CD4-positive, alpha-beta T cell treated with Interleukin-4 for 1 hour (primary cell): ENCODE measurements at regions not wholly inside any gene's neighbourhood (a gene's known extent, or its start where the extent isn't known, plus 50 kb on each side); places are given as distances from the start of the nearest gene placed in this dataset.
"Not testable (repeated sequence)": the region's sequence is repeated elsewhere in the genome, so short reads cannot be mapped to it uniquely, and the experiment has no call there.

Experiments used
- DNase-seq, 2 donors: peaks; one replicate each; pipeline ENCODE4 v3.0.0-alpha.2; 2020 to 2022

DNA sequence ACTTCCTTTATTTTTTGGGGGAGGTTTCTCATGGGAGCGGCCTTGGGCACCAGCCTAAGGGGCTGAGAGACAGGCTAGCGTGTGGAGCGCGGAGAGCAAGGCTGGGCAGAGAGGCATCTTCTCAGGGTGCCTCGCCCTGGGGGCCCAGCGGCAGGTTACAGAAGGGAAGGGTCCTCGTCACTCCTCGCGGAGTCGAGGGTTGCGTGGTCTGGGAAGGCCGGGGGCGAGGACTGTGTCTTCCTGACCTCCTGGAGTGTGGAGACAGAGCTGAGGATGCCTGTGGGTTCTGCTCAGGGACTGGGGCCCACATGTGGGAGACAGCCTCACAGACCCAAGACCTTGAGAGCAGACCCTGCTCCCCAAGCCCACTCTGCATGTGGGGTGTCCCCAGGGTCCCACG lies 79.6 kb upstream of the LRPAP1 start:
- no peak for DNase-seq

DNA sequence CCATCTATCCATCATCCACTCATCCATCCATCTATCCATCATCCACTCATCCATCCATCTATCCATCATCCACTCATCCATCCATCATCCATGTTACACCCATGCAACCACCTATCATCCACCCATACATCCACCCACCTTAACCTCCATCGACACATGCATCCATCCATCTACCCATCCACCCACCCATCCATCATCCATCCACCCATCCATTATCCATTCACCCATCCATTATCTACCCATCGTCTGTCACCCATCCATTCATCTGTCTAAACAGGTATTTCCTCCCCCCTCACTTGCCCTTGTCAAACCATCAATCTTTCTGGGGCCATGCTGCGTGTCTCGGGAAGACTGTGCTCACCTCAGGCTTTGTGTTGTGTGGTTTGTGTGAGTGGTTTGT lies 78.6 kb upstream of the LRPAP1 start:
- not testable (repeated sequence) for DNase-seq

DNA sequence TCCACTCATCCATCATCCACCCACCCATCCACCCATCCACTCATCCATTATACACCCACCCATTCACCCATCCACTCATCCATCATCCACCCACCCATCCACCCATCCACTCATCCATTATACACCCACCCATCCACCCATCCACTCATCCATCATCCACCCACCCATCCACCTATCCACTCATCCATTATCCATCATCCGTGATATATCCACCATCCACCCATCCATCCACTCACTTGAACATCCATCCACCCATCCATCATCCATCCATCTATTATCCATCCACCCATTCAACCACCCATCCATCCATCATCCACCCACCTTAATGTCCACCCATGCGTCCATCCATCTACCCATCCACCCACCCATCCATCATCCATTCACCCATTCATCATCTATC lies 77.7 kb upstream of the LRPAP1 start:
- DNase-seq, result not testable (repeated sequence)

DNA sequence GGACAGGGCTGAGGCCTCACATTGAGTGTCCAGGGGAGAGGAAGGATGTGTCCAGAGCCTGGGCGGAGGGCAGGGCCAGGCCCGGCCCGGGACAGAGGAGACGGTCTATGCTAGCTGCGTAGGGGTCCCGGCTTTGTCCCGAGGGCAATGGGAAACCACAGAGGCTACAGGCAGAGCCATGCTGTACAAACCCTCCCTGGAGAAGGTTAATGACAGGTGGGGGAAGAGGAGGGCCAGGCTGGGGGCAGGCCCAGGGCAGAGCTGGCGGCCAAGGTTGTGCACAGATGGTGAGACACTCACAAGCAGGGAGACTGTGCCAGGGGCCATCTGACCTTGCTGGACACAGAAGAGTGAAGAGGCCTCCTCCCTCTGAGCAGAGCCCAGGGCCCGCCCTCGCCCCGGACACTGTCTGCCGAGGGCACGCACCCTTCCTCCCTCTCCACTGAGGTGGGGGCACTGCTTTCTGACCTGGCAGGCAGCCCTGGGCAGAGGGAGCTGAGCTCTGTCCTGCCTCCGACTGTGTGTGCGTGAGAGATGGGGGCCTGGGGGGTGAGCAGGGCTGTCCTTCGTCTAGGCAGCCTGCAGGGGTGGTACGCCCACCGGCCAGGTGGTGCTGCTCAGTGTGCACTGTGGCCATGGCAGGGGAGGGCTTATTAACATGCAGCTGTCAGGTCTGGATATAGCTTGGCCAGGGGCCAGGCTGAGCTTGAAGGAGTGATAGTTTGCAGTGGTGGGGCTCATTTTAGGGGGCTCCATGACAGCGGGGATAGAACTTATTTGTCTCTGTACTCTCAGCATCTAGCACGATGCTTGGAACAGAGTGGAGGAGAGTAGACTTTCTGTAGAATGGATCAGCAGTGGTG lies 75.7 kb upstream of the LRPAP1 start:
- DNase-seq, result no peak

DNA sequence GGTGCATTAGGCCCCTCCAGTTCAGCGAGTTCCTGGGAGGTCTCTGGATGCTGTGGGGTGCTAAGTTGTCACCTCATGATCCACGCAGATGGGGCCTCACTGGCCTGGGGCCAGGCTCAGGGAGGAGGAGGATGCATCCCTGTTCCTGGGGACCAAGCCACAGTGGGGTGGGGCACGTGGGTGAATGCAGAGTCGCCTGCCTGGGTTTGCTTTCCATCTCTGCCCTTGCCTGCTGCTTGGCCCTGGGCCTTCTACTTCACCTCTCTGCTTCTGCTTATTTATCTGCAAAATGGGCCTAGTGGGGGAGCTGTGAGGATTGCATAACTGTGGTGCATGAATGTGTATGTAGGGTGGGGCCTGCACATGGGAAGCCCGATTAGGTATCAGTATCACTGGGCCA lies 74.6 kb upstream of the LRPAP1 start:
- DNase-seq, result not testable (repeated sequence)

DNA sequence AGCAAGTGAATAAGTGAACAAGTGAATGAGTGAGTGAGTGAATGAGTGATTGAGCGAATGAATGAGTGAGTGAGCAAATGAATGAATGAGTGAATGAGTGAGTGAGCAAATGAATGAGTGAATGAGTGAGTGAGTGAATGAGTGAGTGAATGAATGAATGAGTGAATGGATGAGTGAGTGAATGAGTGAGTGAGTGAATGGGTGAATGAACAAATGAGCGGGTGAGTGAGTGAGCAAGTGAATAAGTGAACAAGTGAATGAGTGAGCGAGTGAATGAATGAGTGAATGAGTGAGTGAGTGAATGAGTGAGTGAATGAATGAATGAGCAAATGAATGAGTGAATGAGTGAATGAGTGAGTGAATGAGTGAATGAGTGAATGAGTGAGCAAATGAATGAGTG lies 74.0 kb upstream of the LRPAP1 start:
- DNase-seq, result not testable (repeated sequence)

DNA sequence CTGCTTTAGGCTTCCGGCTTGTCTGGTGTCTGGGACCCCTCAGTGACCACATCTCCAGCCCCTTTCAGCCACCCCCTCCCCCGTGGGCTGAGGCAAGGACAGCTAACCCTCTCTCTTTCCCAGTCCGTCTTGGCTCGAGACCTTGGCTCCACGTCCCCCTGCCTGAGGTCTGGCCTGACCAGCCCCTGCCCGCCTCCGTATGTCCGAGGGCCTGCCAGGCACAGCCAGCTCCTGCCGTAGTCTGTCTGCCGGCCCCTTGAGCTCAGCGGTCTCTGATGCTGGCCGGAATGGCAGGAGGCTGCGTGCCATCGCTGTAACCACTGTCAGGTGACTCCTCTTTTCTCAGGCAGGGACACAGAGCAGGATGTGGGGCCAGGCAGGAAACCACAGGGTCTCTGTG lies 73.3 kb upstream of the LRPAP1 start:
- DNase-seq, result no peak

DNA sequence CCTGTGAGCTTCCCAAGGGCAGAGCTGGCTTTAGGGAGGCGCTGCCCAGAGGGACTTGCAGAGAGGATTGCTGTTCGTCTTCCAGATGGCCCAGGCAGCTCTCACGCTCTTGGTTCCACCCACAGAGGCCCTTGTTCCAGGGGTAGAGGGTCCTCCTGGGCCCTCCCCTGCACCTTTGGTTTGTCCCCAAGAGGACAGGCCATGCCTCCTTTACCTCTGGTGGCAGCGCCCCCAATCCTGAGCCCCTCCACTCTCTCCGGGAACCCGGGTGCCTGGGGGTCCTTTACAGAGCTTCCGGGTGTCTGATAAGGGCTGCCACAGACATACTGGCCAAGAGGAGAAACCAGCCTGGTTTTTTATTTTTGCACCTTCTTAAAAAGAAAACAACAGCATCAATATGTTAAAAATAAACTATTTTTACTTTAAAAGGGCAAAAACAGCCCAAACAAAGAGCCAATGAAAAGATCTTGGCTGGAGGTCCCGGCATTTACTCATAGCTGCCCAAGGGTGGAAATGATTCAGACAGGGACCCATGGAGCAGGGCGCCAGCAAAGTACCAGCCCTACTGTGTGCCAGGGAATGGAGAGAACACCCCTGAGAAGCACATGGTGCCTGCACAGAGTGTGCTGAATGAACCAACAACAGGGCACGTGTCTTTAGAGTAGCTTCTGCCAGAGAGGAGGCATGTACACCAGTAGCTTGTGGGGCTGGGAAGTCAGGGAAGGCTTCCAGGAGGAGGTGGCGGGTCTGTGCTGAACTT lies 70.8 kb upstream of the LRPAP1 start:
- not testable (repeated sequence) for DNase-seq

DNA sequence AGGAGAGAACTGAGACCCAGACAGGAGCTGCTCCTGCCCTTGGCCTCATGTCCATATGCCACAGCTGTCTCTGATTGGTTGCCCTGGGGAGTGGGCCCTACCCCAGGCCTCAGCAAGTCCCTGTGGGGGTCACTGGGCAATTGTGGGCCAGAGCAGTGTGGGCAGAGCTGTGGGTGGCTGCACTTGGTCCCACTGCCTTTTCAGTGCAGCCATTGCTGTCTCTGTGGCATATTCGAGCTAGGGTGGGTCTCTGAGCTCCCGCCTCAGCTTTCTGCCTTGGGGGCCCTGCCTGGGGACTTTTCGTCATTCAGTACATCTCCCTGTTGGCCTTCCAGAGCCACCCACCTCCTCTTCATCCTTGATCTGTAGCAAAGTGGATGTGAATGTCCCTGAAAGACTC lies 69.8 kb upstream of the LRPAP1 start:
- DNase-seq, result no peak

DNA sequence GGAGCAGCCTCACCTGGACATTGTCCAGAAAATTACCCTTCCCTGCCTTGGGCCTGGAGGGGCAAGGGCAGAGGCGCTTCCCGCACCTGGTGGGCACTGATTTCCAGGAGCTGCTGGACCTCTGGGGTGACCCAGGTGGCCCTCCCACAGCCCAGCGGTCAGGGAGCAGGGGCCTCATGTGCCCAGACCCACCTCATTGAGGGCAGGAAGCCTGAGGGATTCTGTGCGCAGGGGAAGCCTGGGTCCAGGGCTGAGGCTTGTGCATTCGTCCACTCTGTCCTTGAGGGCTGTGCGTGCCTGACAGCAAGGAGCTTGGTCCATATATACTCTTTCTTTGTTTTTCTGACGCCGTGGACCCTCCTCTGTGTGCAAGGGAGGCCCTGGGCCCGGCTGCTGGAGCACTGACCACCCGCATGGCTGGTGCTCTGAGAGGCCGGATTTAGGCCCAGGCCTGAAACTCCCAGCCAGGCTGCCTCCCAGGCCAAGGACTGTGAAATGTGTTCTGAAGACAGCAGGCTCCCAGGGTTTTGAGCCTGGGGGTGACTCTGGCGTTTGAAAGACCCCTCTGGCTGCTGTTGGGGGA lies 69.0 kb upstream of the LRPAP1 start:
- DNase-seq, result not testable (repeated sequence)

DNA sequence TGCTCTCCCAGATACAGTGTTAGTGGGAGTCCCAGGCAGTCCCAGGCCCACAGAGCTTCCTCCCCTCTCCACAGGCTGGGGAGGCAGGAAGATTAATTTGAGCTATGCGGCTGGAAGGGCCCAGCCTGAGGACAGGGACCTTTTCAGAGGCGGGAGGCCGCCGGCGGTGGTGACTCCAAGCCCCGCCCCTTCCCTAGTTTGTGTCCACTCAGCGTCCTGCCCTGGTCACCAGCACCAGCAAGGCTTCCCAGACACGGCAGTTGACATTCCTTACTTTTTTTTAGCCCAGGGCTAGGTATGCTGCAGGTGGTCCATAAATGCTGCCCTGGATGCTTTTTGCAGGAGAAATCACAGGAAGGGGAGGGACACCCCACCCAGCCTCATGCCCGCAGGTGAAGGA lies 67.7 kb upstream of the LRPAP1 start:
- no peak for DNase-seq

DNA sequence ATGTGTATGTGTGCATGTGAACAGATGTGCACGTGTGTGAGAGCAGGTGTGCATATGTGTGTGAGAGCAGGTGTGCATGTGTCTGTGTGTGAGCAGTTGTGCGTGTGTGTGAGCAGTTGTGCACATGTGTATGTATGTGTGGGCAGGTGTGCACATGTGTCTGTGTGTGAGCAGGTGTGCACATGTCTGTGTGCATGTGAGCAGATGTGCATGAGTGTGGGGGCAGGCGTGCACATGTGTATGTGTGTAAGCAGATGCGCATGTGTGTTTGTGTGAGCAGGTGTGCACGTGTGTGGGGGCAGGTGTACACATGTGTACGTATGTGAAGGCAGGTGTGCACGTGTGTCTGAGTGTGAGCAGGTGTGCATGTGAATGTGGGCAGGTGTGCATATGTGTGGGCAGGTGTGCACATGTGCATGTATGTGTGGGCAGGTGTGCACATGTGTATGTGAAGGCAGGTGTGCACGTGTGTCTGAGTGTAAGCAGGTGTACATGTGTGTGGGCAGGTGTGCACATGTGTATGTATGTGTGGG lies 66.5 kb upstream of the LRPAP1 start:
- no peak for DNase-seq

DNA sequence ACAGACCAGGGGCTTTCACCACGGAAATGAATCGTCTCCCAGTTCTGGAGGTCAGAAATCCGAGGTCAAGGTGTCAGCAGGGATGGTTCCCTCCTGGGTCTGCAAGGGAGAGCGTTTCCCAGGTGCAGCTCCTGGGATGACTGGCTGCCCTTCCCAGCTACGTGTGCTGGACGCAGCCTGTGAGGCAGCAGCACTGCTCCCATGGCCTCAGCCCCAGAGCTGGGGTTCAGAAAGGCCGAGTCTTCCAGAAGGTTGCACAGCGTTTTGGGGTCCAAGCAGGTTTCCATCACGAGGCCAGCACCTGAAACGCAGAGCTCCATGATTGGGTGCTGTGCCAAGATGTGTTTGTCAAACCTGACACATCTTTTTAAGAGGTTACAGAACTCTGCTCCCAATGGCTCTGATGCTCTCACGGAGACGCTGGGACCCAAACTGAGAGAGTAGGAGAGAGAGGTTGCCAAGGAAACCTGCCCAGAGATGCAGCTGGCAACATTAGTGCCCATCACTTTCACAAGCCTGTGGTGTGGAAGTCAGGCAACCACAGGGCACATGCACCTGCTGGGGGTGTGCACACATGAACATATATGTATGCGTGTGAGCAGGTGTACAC lies 65.8 kb upstream of the LRPAP1 start:
- DNase-seq, result not testable (repeated sequence)

DNA sequence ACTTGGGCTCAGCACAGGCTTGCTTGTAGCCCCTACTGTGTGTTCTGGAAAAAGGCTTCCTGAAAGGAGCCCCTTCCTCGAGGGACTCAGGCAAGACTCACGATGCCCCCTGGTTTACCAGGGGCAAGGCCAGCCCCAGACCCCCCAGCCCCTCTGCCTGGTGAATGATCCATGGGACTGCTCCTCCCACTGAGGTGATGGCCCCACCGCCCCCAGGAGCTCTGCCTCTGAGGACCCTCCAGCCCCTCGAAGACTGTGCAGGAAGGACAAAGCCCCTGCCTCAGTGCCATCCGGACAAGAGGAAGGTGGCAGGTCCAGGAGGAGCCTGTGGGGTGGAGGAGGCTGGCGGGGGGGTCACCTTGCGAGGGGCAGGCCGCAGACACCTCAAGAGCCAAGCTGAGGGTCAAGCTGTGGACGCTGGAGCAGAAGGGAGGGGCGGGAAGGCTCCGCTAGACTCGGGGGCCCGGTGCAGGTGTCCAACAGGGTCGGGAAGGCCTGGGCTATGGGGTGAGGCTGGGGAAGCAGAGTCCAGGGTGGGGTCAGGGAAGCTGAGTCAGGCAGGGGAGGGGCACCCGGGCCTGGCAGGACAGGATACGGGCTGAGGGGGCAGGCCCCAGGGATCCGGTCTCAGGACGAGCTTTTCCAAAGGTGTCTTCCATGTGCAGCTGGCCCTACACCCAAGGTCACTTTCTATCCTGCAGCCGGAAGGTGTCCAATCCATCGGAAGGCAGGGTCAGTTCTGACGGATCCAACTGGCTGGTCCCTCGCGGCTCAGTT lies 64.9 kb upstream of the LRPAP1 start:
- DNase-seq, result not testable (repeated sequence)

DNA sequence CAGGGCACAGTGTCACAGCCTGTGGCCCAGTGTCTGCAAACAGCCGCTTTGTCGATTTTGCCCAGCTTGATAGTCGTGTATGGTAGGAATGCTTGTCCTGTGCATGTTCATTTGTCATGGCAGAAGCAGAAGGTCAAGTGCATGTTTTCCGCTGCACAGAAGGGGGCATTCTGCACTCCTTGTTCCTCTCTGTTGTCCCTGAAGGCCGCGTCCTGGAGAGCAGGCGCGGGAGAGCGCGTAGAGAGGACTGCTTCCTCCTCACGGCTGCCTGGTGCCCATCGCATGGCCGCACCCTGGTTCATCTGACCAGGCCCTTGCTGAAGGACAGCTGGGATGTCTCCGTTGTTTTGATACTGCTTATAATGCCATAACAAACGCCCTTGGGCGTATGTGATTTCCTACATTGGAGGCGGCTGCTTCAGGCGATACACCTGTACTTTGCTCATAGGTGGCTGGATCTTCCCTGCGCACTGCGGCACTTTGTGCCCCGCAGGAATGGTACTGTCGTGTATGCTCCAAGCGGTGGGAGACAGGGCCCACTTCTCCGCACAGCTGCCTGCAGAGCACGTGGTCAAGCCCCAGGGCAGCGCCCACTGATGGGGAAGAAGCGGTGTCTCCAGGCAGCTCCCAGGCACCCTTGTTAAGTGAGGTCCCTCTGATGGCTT lies 63.5 kb upstream of the LRPAP1 start:
- DNase-seq, result not testable (repeated sequence)

DNA sequence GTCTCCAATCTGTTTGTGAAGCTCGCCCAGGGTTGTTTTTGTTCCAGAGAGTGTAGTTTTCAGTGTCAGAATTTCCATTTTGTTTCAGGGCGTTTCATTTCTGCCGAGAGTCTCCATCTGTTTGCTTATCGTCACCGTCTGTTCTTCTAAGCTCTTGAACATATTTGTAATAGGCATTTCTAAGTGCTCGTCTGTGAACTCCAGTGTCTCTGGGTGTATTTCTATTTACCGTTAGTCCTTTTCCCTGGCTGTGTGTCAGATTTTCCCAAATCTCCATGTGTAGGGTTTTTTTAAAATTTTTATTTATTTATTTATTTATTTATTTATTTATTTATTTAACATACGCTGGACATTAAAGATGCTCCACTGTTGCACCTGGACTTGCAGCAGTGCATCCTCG lies 62.5 kb upstream of the LRPAP1 start:
- DNase-seq, result not testable (repeated sequence)

DNA sequence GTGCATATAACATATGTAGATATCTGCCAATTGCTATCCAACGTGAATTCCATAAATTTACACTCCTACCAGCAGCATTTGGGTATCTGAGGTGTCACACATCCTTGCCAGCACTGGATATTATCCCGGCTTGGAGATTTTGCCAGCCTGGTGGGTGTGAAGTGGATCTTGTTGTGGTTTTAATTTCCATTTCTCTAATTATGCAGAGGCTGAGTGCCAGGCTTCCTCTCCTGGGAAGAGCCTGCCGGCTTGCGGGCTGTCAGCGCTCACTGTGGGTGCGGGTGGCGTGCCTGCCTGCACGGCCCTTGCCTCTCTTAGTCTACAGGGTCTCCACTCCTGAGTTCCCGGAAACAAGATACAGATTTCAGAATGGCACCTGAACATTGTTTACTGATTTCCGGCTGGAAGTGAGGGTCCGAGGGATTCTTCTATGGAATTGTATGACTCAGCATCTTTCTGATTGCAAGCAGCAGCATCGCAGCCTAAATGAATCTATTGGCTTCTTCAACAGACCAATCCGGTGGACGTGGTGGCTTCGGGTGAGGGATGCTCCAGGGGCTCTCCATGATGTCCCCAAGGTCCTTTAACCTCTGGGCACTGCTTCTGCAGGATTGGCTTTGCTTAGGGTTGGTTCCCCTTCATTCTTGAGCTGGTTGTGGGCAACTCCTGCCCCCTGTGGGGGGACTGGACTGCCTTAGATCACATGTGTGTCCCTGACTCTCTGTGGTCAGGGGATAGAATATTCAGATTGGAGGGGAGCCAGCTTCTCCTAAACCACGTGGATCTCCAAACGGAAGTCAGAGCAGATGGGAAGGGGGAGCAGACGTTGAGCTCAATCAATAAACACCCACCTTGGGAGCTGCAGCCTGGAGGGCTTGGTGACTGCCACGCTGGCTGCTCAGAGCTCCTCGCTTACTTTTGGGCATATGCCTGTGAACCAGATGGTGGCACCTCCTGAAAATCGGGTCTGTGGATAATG lies 58.0 kb upstream of the LRPAP1 start:
- not testable (repeated sequence) for DNase-seq

DNA sequence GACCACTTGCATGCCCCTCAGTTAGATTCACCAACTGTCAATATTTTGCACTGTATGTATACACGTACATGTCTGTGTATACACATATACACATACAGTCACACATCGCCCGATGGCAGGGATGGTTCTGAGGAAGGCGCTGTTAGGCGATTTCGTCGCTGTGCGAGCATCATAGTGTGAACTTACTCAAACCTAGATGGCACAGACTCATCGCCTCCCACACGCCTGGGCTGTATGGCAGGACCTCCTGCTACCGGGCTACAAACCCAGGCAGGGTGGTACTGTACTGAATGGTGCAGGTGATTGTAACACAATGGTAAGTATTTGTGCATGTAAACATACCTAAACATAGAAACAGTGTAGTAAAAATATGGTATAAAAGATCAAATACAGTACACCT lies 57.2 kb upstream of the LRPAP1 start:
- not testable (repeated sequence) for DNase-seq

DNA sequence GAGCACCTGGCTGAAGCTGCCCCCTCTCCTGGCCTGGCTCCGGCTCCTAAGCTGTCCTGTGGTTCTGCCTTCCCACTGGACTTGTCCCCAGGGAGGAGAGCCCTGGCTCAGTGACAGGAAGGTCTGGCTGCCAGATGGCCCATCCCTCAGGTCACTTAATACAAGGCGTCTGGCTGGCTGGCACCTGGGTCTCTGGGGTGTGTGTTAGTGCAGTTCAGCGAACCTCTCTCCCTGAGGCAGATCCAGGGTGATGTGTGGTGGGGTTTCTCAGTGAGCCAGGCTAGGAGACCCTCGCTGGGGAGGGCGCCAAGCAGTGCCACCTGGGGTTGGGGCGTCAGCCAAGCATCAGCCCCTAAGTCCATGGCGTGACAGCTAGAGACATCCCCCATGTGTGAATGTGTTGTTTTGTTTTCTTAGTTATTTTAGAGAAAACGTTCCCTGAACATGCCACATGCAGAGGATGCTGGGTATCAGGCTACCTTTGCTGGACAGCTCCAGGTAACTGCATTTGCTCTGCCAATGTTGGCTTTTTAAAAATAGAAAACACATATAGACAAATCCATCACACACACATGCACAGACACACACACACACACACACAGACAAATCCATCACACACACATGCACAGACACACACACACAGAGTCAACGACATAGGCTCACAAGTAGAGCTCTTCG lies 56.4 kb upstream of the LRPAP1 start:
- DNase-seq, result not testable (repeated sequence)

DNA sequence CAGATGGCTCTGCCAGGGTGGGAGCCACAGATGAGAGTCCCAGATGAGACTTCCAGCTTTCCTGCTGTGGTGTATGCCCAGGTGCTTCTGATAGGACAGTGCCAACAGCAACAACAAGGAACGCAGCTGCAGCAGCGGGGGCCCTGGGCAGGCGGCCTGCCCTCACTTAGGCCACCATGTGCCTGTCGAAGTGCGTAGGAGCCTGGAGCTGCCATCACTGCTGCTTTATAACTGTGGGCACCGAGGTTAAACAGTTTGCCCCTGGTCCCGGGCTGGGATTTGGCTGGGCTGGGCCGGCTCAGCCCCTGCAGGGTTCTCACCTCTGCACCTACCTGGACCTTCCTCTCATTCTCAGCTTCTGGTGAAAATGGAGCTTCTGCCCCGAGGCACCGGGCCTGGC lies 54.4 kb upstream of the LRPAP1 start:
- DNase-seq, result not testable (repeated sequence)
